ENCODE measurements at regions not wholly inside any gene's neighbourhood (a gene's known extent, or its start where the extent isn't known, plus 50 kb on each side); places are given as distances from the start of the nearest gene placed in this dataset.

- H3K36me3 ChIP-seq (ENCODE audit: control insufficient read depth in 5 of 5, insufficient read depth in 5 of 5, low read length in 5 of 5), result no peaks in the 10 kb centered on the region
Measured at GRCh38 chr1:209341146-209341545, 242.4 kb upstream of the CAMK1G start.

GRCh38 chr1:209341673-209342420, 241.7 kb upstream of the CAMK1G start:
- H3K36me3 ChIP-seq (ENCODE audit: control insufficient read depth in 5 of 5, insufficient read depth in 5 of 5, low read length in 5 of 5), result no peaks in the 10 kb centered on the region
- H3K4me1 ChIP-seq (ENCODE audit: control insufficient read depth in 5 of 5, insufficient read depth in 5 of 5, low read length in 5 of 5), result peaks cover 0 to 5% (median 0%) of the 10 kb centered on the region in 5 donors
- no peaks in the 10 kb centered on the region for H3K9me3 ChIP-seq (ENCODE audit: control insufficient read depth in 5 of 5, low read length in 5 of 5)
- peaks cover 0 to 4% (median 0%) of the 10 kb centered on the region in 5 donors for H3K27me3 ChIP-seq (ENCODE audit: control insufficient read depth in 5 of 5, insufficient read depth in 4 of 5, low read length in 5 of 5)
- H3K27ac ChIP-seq (ENCODE audit: low read depth, low read length), result no peak overlapping the region
- no peak overlapping the region for H3K9ac ChIP-seq (ENCODE audit: low read length in 5 of 5)
- no peak overlapping the region for H3K4me3 ChIP-seq (ENCODE audit: low read depth in 1 of 5, low read length in 5 of 5)

More at GRCh38 chr1:209341146-209341545, 242.4 kb upstream of the CAMK1G start:
- Histone ChIP-seq H3K4me3 (ENCODE audit: low read depth in 1 of 5, low read length in 5 of 5) (no peak overlapping the region), H3K27me3 (ENCODE audit: control insufficient read depth in 5 of 5, insufficient read depth in 4 of 5, low read length in 5 of 5) (peaks cover 0 to 4% (median 0%) of the 10 kb centered on the region in 5 donors), H3K9ac (ENCODE audit: low read length in 5 of 5) (no peak overlapping the region), H3K27ac (ENCODE audit: low read depth, low read length) (no peak overlapping the region), H3K9me3 (ENCODE audit: control insufficient read depth in 5 of 5, low read length in 5 of 5) (no peaks in the 10 kb centered on the region), H3K4me1 (ENCODE audit: control insufficient read depth in 5 of 5, insufficient read depth in 5 of 5, low read length in 5 of 5) (peaks cover 0 to 5% (median 0%) of the 10 kb centered on the region in 5 donors)

- no peak overlapping the region for H3K27ac ChIP-seq (ENCODE audit: low read depth, low read length)
- no peak overlapping the region for H3K4me3 ChIP-seq (ENCODE audit: low read depth in 1 of 5, low read length in 5 of 5)
- no peaks in the 10 kb centered on the region for H3K36me3 ChIP-seq (ENCODE audit: control insufficient read depth in 5 of 5, insufficient read depth in 5 of 5, low read length in 5 of 5)
- peaks cover 0 to 5% (median 0%) of the 10 kb centered on the region in 5 donors for H3K4me1 ChIP-seq (ENCODE audit: control insufficient read depth in 5 of 5, insufficient read depth in 5 of 5, low read length in 5 of 5)
- no peak overlapping the region for H3K9ac ChIP-seq (ENCODE audit: low read length in 5 of 5)
- peaks cover 0 to 4% (median 0%) of the 10 kb centered on the region in 5 donors for H3K27me3 ChIP-seq (ENCODE audit: control insufficient read depth in 5 of 5, insufficient read depth in 4 of 5, low read length in 5 of 5)
- no peaks in the 10 kb centered on the region for H3K9me3 ChIP-seq (ENCODE audit: control insufficient read depth in 5 of 5, low read length in 5 of 5)
Measured at GRCh38 chr1:209342441-209343175, 240.9 kb upstream of the CAMK1G start.

GRCh38 chr1:209343511-209343910, 240.0 kb upstream of the CAMK1G start:
- no peak overlapping the region for H3K9ac ChIP-seq (ENCODE audit: low read length in 5 of 5)
- peaks cover 0 to 4% (median 0%) of the 10 kb centered on the region in 5 donors for H3K27me3 ChIP-seq (ENCODE audit: control insufficient read depth in 5 of 5, insufficient read depth in 4 of 5, low read length in 5 of 5)
- H3K9me3 ChIP-seq (ENCODE audit: control insufficient read depth in 5 of 5, low read length in 5 of 5), result no peaks in the 10 kb centered on the region
- no peak overlapping the region for H3K4me3 ChIP-seq (ENCODE audit: low read depth in 1 of 5, low read length in 5 of 5)
- no peaks in the 10 kb centered on the region for H3K36me3 ChIP-seq (ENCODE audit: control insufficient read depth in 5 of 5, insufficient read depth in 5 of 5, low read length in 5 of 5)
- H3K4me1 ChIP-seq (ENCODE audit: control insufficient read depth in 5 of 5, insufficient read depth in 5 of 5, low read length in 5 of 5), result peaks cover 0 to 5% (median 0%) of the 10 kb centered on the region in 5 donors
- no peak overlapping the region for H3K27ac ChIP-seq (ENCODE audit: low read depth, low read length)

DNA sequence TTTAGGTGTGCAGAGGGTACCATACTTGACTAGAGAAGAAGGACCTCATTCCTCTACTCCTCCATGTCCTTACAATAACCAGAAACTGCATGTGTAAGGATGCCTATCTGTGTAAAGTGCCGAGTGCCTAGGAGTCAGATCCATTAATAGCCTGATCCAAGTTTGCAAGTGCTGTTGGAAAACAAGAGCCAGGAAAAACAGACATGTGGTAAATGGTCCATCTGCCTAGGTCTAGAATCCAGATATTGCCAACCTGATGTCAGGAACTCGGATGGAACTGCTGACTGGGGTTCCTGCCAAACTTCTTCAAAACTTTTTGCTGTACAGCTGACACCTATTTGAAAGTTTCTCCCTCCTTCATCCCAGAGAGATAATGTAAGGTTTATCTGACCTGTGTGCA, 239.4 kb upstream of the CAMK1G start:
- H3K36me3 ChIP-seq (ENCODE audit: control insufficient read depth in 5 of 5, insufficient read depth in 5 of 5, low read length in 5 of 5), result no peaks in the 10 kb centered on the region
- H3K27me3 ChIP-seq (ENCODE audit: control insufficient read depth in 5 of 5, insufficient read depth in 4 of 5, low read length in 5 of 5), result peaks cover 0 to 4% (median 0%) of the 10 kb centered on the region in 5 donors

DNA sequence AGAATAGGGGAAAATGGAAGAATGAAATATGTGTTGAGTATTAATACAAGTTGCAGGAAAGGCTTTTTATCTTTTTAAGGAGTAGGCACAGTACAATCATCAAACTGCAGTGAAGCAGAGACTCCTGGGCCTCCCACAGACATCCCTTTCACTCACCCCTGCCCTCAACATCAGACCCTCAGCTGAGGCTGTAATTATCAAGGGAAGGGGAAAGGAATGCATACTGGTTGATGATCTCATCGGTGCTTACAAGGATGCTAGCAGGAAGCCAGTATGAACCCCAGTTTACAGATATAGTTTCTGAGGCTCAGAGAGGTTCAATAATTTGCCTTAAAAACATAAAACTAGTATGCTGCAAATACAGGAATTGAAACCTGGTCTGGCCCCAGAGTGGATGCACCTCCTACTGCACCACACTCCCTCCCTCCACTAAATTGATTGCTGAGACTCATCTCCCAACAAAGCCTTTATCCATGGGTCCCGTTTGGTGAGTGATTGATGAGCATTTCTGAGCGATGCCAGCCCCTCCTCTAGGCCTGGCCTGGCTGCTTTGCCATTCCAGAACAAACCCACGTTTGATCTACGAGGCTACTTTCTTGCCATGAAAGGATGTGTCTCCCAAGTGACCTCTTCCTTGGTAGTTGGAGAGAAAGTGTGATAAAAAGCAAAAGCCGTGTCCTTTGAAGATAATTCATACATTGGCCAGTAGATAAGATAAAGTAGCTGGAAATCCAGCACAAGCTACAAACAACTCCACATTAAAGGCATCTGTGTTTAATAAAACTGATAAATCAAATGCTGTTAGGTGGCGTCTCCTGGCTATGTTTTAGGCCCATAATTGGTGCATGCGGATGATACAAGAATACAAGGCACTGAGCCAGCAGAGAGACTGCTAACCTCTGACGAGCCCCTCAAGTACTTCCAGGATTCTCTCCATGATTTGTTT, 233.9 kb upstream of the CAMK1G start:
- H3K4me1 ChIP-seq (ENCODE audit: control insufficient read depth in 5 of 5, insufficient read depth in 5 of 5, low read length in 5 of 5), result peaks cover 0 to 4% (median 0%) of the 10 kb centered on the region in 5 donors
- H3K9ac ChIP-seq (ENCODE audit: low read length in 5 of 5), result no peak overlapping the region
- no peaks in the 10 kb centered on the region for H3K36me3 ChIP-seq (ENCODE audit: control insufficient read depth in 5 of 5, insufficient read depth in 5 of 5, low read length in 5 of 5)
- no peaks in the 10 kb centered on the region for H3K9me3 ChIP-seq (ENCODE audit: control insufficient read depth in 5 of 5, low read length in 5 of 5)
- no peaks in the 10 kb centered on the region for H3K27me3 ChIP-seq (ENCODE audit: control insufficient read depth in 5 of 5, insufficient read depth in 4 of 5, low read length in 5 of 5)
- H3K27ac ChIP-seq (ENCODE audit: low read depth, low read length), result no peak overlapping the region
- no peak overlapping the region for H3K4me3 ChIP-seq (ENCODE audit: low read depth in 1 of 5, low read length in 5 of 5)

More for the DNA sequence above, 239.4 kb upstream of the CAMK1G start:
- no peaks in the 10 kb centered on the region for H3K9me3 ChIP-seq (ENCODE audit: control insufficient read depth in 5 of 5, low read length in 5 of 5)
- H3K9ac ChIP-seq (ENCODE audit: low read length in 5 of 5), result no peak overlapping the region
- H3K27ac ChIP-seq (ENCODE audit: low read depth, low read length), result no peak overlapping the region
- no peak overlapping the region for H3K4me3 ChIP-seq (ENCODE audit: low read depth in 1 of 5, low read length in 5 of 5)
- peaks cover 0 to 5% (median 0%) of the 10 kb centered on the region in 5 donors for H3K4me1 ChIP-seq (ENCODE audit: control insufficient read depth in 5 of 5, insufficient read depth in 5 of 5, low read length in 5 of 5)

DNA sequence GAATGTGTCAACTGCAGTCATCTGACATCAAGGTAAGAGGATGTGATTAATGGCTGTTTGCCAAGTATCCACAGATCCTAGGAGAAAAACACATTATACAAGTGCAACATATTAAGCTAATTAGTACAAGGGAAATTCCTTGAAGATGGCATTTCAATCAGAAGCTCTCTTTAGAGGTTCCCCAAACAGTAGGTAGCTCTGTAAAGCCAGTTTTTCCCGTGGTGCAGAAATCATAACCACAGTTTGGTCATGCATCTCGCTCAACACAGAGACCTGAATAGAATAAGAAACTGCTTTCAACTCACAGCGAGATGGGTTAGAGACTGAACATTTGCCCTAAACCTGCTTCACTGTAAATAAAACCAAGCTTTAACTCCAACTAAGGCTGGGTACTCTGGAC, 230.5 kb upstream of the CAMK1G start:
- Histone ChIP-seq H3K4me1 (ENCODE audit: control insufficient read depth in 5 of 5, insufficient read depth in 5 of 5, low read length in 5 of 5) (peaks cover 0 to 4% (median 0%) of the 10 kb centered on the region in 5 donors), H3K9me3 (ENCODE audit: control insufficient read depth in 5 of 5, low read length in 5 of 5) (no peaks in the 10 kb centered on the region), H3K36me3 (ENCODE audit: control insufficient read depth in 5 of 5, insufficient read depth in 5 of 5, low read length in 5 of 5) (no peaks in the 10 kb centered on the region), H3K27ac (ENCODE audit: low read depth, low read length) (no peak overlapping the region), H3K4me3 (ENCODE audit: low read depth in 1 of 5, low read length in 5 of 5) (no peak overlapping the region), H3K9ac (ENCODE audit: low read length in 5 of 5) (no peak overlapping the region), H3K27me3 (ENCODE audit: control insufficient read depth in 5 of 5, insufficient read depth in 4 of 5, low read length in 5 of 5) (no peaks in the 10 kb centered on the region)

GRCh38 chr1:209354111-209354839, 229.2 kb upstream of the CAMK1G start:
- peaks cover 0 to 4% (median 0%) of the 10 kb centered on the region in 5 donors for H3K4me1 ChIP-seq (ENCODE audit: control insufficient read depth in 5 of 5, insufficient read depth in 5 of 5, low read length in 5 of 5)
- no peaks in the 10 kb centered on the region for H3K9me3 ChIP-seq (ENCODE audit: control insufficient read depth in 5 of 5, low read length in 5 of 5)
- H3K9ac ChIP-seq (ENCODE audit: low read length in 5 of 5), result no peak overlapping the region
- H3K36me3 ChIP-seq (ENCODE audit: control insufficient read depth in 5 of 5, insufficient read depth in 5 of 5, low read length in 5 of 5), result no peaks in the 10 kb centered on the region
- H3K4me3 ChIP-seq (ENCODE audit: low read depth in 1 of 5, low read length in 5 of 5), result no peak overlapping the region
- H3K27me3 ChIP-seq (ENCODE audit: control insufficient read depth in 5 of 5, insufficient read depth in 4 of 5, low read length in 5 of 5), result no peaks in the 10 kb centered on the region
- no peak overlapping the region for H3K27ac ChIP-seq (ENCODE audit: low read depth, low read length)

DNA sequence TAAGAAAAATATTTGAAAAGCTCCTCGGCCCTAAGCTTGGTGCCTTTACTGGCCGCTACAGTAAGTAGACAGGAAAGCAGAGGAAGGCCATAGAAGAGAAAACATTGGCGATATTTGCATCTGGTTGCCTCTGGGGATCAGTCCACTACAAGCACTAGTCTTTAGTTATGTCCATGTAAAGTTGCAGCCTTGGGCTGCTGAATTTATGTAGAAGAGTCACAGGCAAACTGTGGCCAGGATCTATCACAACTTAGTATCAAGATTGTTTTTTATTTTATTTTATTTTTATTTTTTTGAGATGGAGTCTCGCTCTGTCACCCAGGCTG, 228.7 kb upstream of the CAMK1G start:
- no peaks in the 10 kb centered on the region for H3K27me3 ChIP-seq (ENCODE audit: control insufficient read depth in 5 of 5, insufficient read depth in 4 of 5, low read length in 5 of 5)
- H3K4me3 ChIP-seq (ENCODE audit: low read depth in 1 of 5, low read length in 5 of 5), result no peak overlapping the region
- peaks cover 0 to 4% (median 0%) of the 10 kb centered on the region in 5 donors for H3K4me1 ChIP-seq (ENCODE audit: control insufficient read depth in 5 of 5, insufficient read depth in 5 of 5, low read length in 5 of 5)
- no peaks in the 10 kb centered on the region for H3K36me3 ChIP-seq (ENCODE audit: control insufficient read depth in 5 of 5, insufficient read depth in 5 of 5, low read length in 5 of 5)
- H3K9me3 ChIP-seq (ENCODE audit: control insufficient read depth in 5 of 5, low read length in 5 of 5), result no peaks in the 10 kb centered on the region
- no peak overlapping the region for H3K9ac ChIP-seq (ENCODE audit: low read length in 5 of 5)
- no peak overlapping the region for H3K27ac ChIP-seq (ENCODE audit: low read depth, low read length)
